Natural killer cell (primary cell): ENCODE measurements at regions not wholly inside any gene's neighbourhood (a gene's known extent, or its start where the extent isn't known, plus 50 kb on each side); places are given as distances from the start of the nearest gene placed in this dataset.

Experiments used
- ATAC-seq, 3 donors: fragments of 150-1000 bp in 2 of 3; fragments of 200-7000 bp in 1 of 3; cut with Tn5 transposase; 1 replicate in 1 of 3; 2 replicates in 2 of 3; pipeline ENCODE4 v1.10.0; 2021; ENCODE audit warnings: mild to moderate bottlenecking in 2 of 3, moderate library complexity in 2 of 3
- DNase-seq, 2 donors: peaks; one replicate each; pipeline versions ENCODE4 v3.0.0 to v3.0.0-alpha.2; 2013 to 2021; ENCODE audit warnings: mixed read lengths in 1 of 2
- H3K27ac ChIP-seq: one replicate; pipeline ENCODE4 v1.5.1; 2013; ENCODE audit warnings: mild to moderate bottlenecking, low read length
- H3K27me3 ChIP-seq: one replicate; pipeline ENCODE4 v1.6.1; 2013; ENCODE audit warnings: low read length; ENCODE audit not compliant: control insufficient read depth, insufficient read depth
- H3K36me3 ChIP-seq: one replicate; pipeline ENCODE4 v1.6.1; 2013; ENCODE audit warnings: low read length; ENCODE audit not compliant: control insufficient read depth, insufficient read depth
- H3K4me1 ChIP-seq: one replicate; pipeline ENCODE4 v1.6.1; 2013; ENCODE audit warnings: low read length; ENCODE audit not compliant: control insufficient read depth, insufficient read depth
- H3K4me3 ChIP-seq: one replicate; pipeline ENCODE4 v1.5.1; 2013; ENCODE audit warnings: low read length
- H3K9me3 ChIP-seq: one replicate; pipeline ENCODE4 v1.6.1; 2013; ENCODE audit warnings: low read length; ENCODE audit not compliant: control insufficient read depth, insufficient read depth
- H3K27ac Mint-ChIP-seq, 2 donors: one replicate each; pipeline ENCODE4 v1.8.0; 2022; ENCODE audit warnings: mild to moderate bottlenecking in 2 of 2, mixed read lengths in 2 of 2, moderate library complexity in 1 of 2
- H3K27me3 Mint-ChIP-seq, 2 donors: one replicate each; pipeline ENCODE4 v1.8.0; 2022; ENCODE audit warnings: low read depth in 2 of 2, mixed read lengths in 2 of 2
- H3K36me3 Mint-ChIP-seq: one replicate; pipeline ENCODE4 v1.8.0; 2022; ENCODE audit warnings: mixed read lengths
- H3K4me1 Mint-ChIP-seq, 2 donors: one replicate each; pipeline ENCODE4 v1.8.0; 2022; ENCODE audit warnings: mixed read lengths in 2 of 2
- H3K4me3 Mint-ChIP-seq: one replicate; pipeline ENCODE4 v1.8.0; 2022; ENCODE audit warnings: mild to moderate bottlenecking, moderate library complexity, mixed read lengths
- H3K9me3 Mint-ChIP-seq, 2 donors: one replicate each; pipeline ENCODE4 v1.8.0; 2022; ENCODE audit warnings: mixed read lengths in 2 of 2
- CTCF ChIP-seq: fragments of 200-600 bp; IDR thresholded peaks from one replicate; pipeline ENCODE4 v1.8.0; 2022; ENCODE audit warnings: antibody characterized with exemption
- WGBS: methylation state at CpG from one replicate; pipeline ENCODE4 v1.1.7; 2013; ENCODE audit warnings: missing lambda C conversion rate; ENCODE audit not compliant: insufficient coverage; 5-methylcytosine and 5-hydroxymethylcytosine counted together
- intact Hi-C: fragments of 100-400 bp; cut with micrococcal nuclease; formaldehyde crosslinking; loops from one replicate; pipeline ENCODE4 v1.14.2; 2022

GRCh38 chr5:159490507-159490906, 160.2 kb upstream of the IL12B start:
- no peak for DNase-seq
- no peak for TF ChIP-seq CTCF
- Histone ChIP-seq H3K36me3 (no peaks in the 10 kb centered on the region), H3K27me3 (no peaks in the 10 kb centered on the region), H3K4me3 (no peak overlapping the region), H3K9me3 (no peaks in the 10 kb centered on the region), H3K4me1 (no peaks in the 10 kb centered on the region), H3K27ac (no peak overlapping the region)
- Mint-ChIP-seq H3K4me1 (no peaks in the 10 kb centered on the region), H3K27me3 (peaks cover 6 to 20% of the 10 kb centered on the region in 2 donors), H3K36me3 (no peaks in the 10 kb centered on the region), H3K4me3 (no peak overlapping the region), H3K27ac (no peak overlapping the region), H3K9me3 (no peaks in the 10 kb centered on the region)
- intact Hi-C loops, result no loop called here
- no peak for ATAC-seq
- WGBS, result 92% methylated on average over 1 of the region's 2 CpGs

- no peaks in the 10 kb centered on the region for H3K36me3 Mint-ChIP-seq
- H3K36me3 ChIP-seq, result no peaks in the 10 kb centered on the region
- H3K4me1 Mint-ChIP-seq, result no peaks in the 10 kb centered on the region
- TF ChIP-seq CTCF, result no peak
- H3K9me3 Mint-ChIP-seq, result no peaks in the 10 kb centered on the region
- H3K4me1 ChIP-seq, result no peaks in the 10 kb centered on the region
- intact Hi-C loops, result no loop called here
- ATAC-seq, result no peak
- H3K27ac Mint-ChIP-seq, result no peak overlapping the region
- no peak overlapping the region for H3K4me3 ChIP-seq
- H3K27me3 Mint-ChIP-seq, result peaks cover 6 to 14% of the 10 kb centered on the region in 2 donors
- no peak overlapping the region for H3K4me3 Mint-ChIP-seq
- no peaks in the 10 kb centered on the region for H3K9me3 ChIP-seq
- no peaks in the 10 kb centered on the region for H3K27me3 ChIP-seq
- H3K27ac ChIP-seq, result no peak overlapping the region
- no peak for DNase-seq
Observed at GRCh38 chr5:159493696-159494095, 163.4 kb upstream of the IL12B start.

- H3K27ac Mint-ChIP-seq, result no peak overlapping the region
- intact Hi-C loops, result no loop called here
- no peaks in the 10 kb centered on the region for H3K4me1 ChIP-seq
- no peaks in the 10 kb centered on the region for H3K4me1 Mint-ChIP-seq
- no peak for TF ChIP-seq CTCF
- H3K27ac ChIP-seq, result no peak overlapping the region
- no peak for DNase-seq
- no peaks in the 10 kb centered on the region for H3K9me3 Mint-ChIP-seq
- H3K9me3 ChIP-seq, result no peaks in the 10 kb centered on the region
- no peak overlapping the region for H3K4me3 ChIP-seq
- H3K36me3 Mint-ChIP-seq, result no peaks in the 10 kb centered on the region
- 84% methylated on average over 7 of the region's 7 CpGs for WGBS
- H3K27me3 ChIP-seq, result no peaks in the 10 kb centered on the region
- no peak overlapping the region for H3K4me3 Mint-ChIP-seq
- no peak for ATAC-seq
- no peaks in the 10 kb centered on the region for H3K36me3 ChIP-seq
- H3K27me3 Mint-ChIP-seq, result peaks cover 6 to 14% of the 10 kb centered on the region in 2 donors
Observed at GRCh38 chr5:159496773-159497172, 166.5 kb upstream of the IL12B start.

GRCh38 chr5:159497221-159497620, 166.9 kb upstream of the IL12B start:
- 72% methylated on average over 2 of the region's 2 CpGs for WGBS
- no peak overlapping the region for H3K27ac Mint-ChIP-seq

More at GRCh38 chr5:159497221-159497620, 166.9 kb upstream of the IL12B start:
- DNase-seq (no peak), ATAC-seq (no peak)
- Mint-ChIP-seq H3K4me3 (no peak overlapping the region), H3K4me1 (no peaks in the 10 kb centered on the region), H3K27me3 (peaks cover 6 to 14% of the 10 kb centered on the region in 2 donors), H3K36me3 (no peaks in the 10 kb centered on the region), H3K9me3 (no peaks in the 10 kb centered on the region)
- H3K27me3 ChIP-seq, result no peaks in the 10 kb centered on the region
- intact Hi-C loops, result no loop called here
- no peaks in the 10 kb centered on the region for H3K36me3 ChIP-seq
- H3K27ac ChIP-seq, result no peak overlapping the region
- no peak for TF ChIP-seq CTCF
- H3K4me3 ChIP-seq, result no peak overlapping the region
- no peaks in the 10 kb centered on the region for H3K4me1 ChIP-seq
- no peaks in the 10 kb centered on the region for H3K9me3 ChIP-seq
